GM21717 (cell line): ENCODE measurements at regions not wholly inside any gene's neighbourhood (a gene's known extent, or its start where the extent isn't known, plus 50 kb on each side); places are given as distances from the start of the nearest gene placed in this dataset.

Experiments used
- ATAC-seq: cut with Tn5 transposase; IDR thresholded peaks from one replicate; pipeline ENCODE4 v1.9.1; 2021; ENCODE audit warnings: mild to moderate bottlenecking, moderate library complexity; ENCODE audit not compliant: unreplicated experiment

- no peak for ATAC-seq
Observed at GRCh38 chr5:89028595-89029285, 145.8 kb upstream of the MEF2C start.

- no peak for ATAC-seq
Observed at GRCh38 chr5:89024045-89024444, 141.1 kb upstream of the MEF2C start.

- ATAC-seq = no peak
Observed at GRCh38 chr5:89020926-89021610, 138.1 kb upstream of the MEF2C start.

GRCh38 chr5:89016741-89017303 lies 133.8 kb upstream of the MEF2C start:
- no peak for ATAC-seq

- no peak for ATAC-seq
Observed at GRCh38 chr5:89015409-89015808, 132.4 kb upstream of the MEF2C start.

GRCh38 chr5:89011778-89012711 lies 129.1 kb upstream of the MEF2C start:
- no peak for ATAC-seq

- ATAC-seq = no peak
Observed at GRCh38 chr5:89010512-89010911, 127.5 kb upstream of the MEF2C start.

GRCh38 chr5:89008291-89008690 lies 125.3 kb upstream of the MEF2C start:
- ATAC-seq = no peak

GRCh38 chr5:89005990-89006389 lies 123.0 kb upstream of the MEF2C start:
- no peak for ATAC-seq

GRCh38 chr5:89004379-89004778 lies 121.4 kb upstream of the MEF2C start:
- no peak for ATAC-seq

- ATAC-seq = no peak
Observed at GRCh38 chr5:89003563-89004036, 120.6 kb upstream of the MEF2C start.

- no peak for ATAC-seq
Observed at GRCh38 chr5:88999853-89000252, 116.9 kb upstream of the MEF2C start.

- ATAC-seq = no peak
Observed at GRCh38 chr5:88997937-88998336, 115.0 kb upstream of the MEF2C start.

- ATAC-seq = no peak
Observed at GRCh38 chr5:88984040-88984439, 101.1 kb upstream of the MEF2C start.

GRCh38 chr5:88979726-88980125 lies 96.7 kb upstream of the MEF2C start:
- no peak for ATAC-seq

- ATAC-seq = no peak
Observed at GRCh38 chr5:88979244-88979643, 96.3 kb upstream of the MEF2C start.

- ATAC-seq = no peak
Observed at GRCh38 chr5:88976914-88977313, 93.9 kb upstream of the MEF2C start.

GRCh38 chr5:88967633-88968585 lies 84.9 kb upstream of the MEF2C start:
- ATAC-seq = peak; percentile 74

GRCh38 chr5:88964831-88965230 lies 81.8 kb upstream of the MEF2C start:
- ATAC-seq = no peak

GRCh38 chr5:88957013-88957412 lies 74.0 kb upstream of the MEF2C start:
- no peak for ATAC-seq
